ENCODE measurements at regions not wholly inside any gene's neighbourhood (a gene's known extent, or its start where the extent isn't known, plus 50 kb on each side); places are given as distances from the start of the nearest gene placed in this dataset.

- Mint-ChIP-seq H3K27ac (ENCODE audit: unreplicated experiment) (no peak overlapping the region), H3K27me3 (ENCODE audit: unreplicated experiment) (no peaks in the 10 kb centered on the region), H3K4me1 (ENCODE audit: unreplicated experiment) (no peaks in the 10 kb centered on the region), H3K4me3 (ENCODE audit: unreplicated experiment) (no peak overlapping the region), H3K36me3 (ENCODE audit: unreplicated experiment) (no peaks in the 10 kb centered on the region), H3K9me3 (ENCODE audit: unreplicated experiment) (no peaks in the 10 kb centered on the region)
- DNase-seq (ENCODE audit: extremely low spot score, unreplicated experiment) = no peak
- no peak for TF ChIP-seq CTCF (IDR thresholded peaks at IDR 0.05)
Measured at GRCh38 chr15:97182581-97182980, 777.9 kb upstream of the ARRDC4 start.

- no peak overlapping the region for H3K27ac Mint-ChIP-seq (ENCODE audit: unreplicated experiment)
- H3K27me3 Mint-ChIP-seq (ENCODE audit: unreplicated experiment) = no peaks in the 10 kb centered on the region
- no peak for DNase-seq (ENCODE audit: extremely low spot score, unreplicated experiment)
- no peaks in the 10 kb centered on the region for H3K36me3 Mint-ChIP-seq (ENCODE audit: unreplicated experiment)
- no peaks in the 10 kb centered on the region for H3K4me1 Mint-ChIP-seq (ENCODE audit: unreplicated experiment)
- no peak overlapping the region for H3K4me3 Mint-ChIP-seq (ENCODE audit: unreplicated experiment)
- H3K9me3 Mint-ChIP-seq (ENCODE audit: unreplicated experiment) = peaks cover 16% of the 10 kb centered on the region
- no peak for TF ChIP-seq CTCF (IDR thresholded peaks at IDR 0.05)
Measured at GRCh38 chr15:97189162-97189780, 771.2 kb upstream of the ARRDC4 start.

- Mint-ChIP-seq H3K27ac (ENCODE audit: unreplicated experiment) (no peak overlapping the region), H3K4me1 (ENCODE audit: unreplicated experiment) (no peaks in the 10 kb centered on the region), H3K9me3 (ENCODE audit: unreplicated experiment) (peaks cover 11% of the 10 kb centered on the region), H3K36me3 (ENCODE audit: unreplicated experiment) (no peaks in the 10 kb centered on the region), H3K4me3 (ENCODE audit: unreplicated experiment) (no peak overlapping the region), H3K27me3 (ENCODE audit: unreplicated experiment) (no peaks in the 10 kb centered on the region)
- DNase-seq (ENCODE audit: extremely low spot score, unreplicated experiment) = no peak
- TF ChIP-seq CTCF (IDR thresholded peaks at IDR 0.05) = no peak
Measured at GRCh38 chr15:97194750-97195149, 765.8 kb upstream of the ARRDC4 start.

- Mint-ChIP-seq H3K9me3 (ENCODE audit: unreplicated experiment) (peaks cover 4% of the 10 kb centered on the region), H3K4me3 (ENCODE audit: unreplicated experiment) (no peak overlapping the region), H3K27ac (ENCODE audit: unreplicated experiment) (no peak overlapping the region), H3K27me3 (ENCODE audit: unreplicated experiment) (no peaks in the 10 kb centered on the region), H3K4me1 (ENCODE audit: unreplicated experiment) (no peaks in the 10 kb centered on the region), H3K36me3 (ENCODE audit: unreplicated experiment) (no peaks in the 10 kb centered on the region)
- no peak for TF ChIP-seq CTCF (IDR thresholded peaks at IDR 0.05)
- no peak for DNase-seq (ENCODE audit: extremely low spot score, unreplicated experiment)
Measured at GRCh38 chr15:97196048-97197014, 764.2 kb upstream of the ARRDC4 start.

- Mint-ChIP-seq H3K27ac (ENCODE audit: unreplicated experiment) (no peak overlapping the region), H3K4me3 (ENCODE audit: unreplicated experiment) (no peak overlapping the region), H3K4me1 (ENCODE audit: unreplicated experiment) (no peaks in the 10 kb centered on the region), H3K27me3 (ENCODE audit: unreplicated experiment) (no peaks in the 10 kb centered on the region), H3K36me3 (ENCODE audit: unreplicated experiment) (no peaks in the 10 kb centered on the region), H3K9me3 (ENCODE audit: unreplicated experiment) (no peaks in the 10 kb centered on the region)
- no peak for DNase-seq (ENCODE audit: extremely low spot score, unreplicated experiment)
- TF ChIP-seq CTCF (IDR thresholded peaks at IDR 0.05) = no peak
Measured at GRCh38 chr15:97199393-97200051, 761.0 kb upstream of the ARRDC4 start.

All from osteocyte (in vitro differentiated cells).